ENCODE measurements at regions not wholly inside any gene's neighbourhood (a gene's known extent, or its start where the extent isn't known, plus 50 kb on each side); places are given as distances from the start of the nearest gene placed in this dataset.

DNA sequence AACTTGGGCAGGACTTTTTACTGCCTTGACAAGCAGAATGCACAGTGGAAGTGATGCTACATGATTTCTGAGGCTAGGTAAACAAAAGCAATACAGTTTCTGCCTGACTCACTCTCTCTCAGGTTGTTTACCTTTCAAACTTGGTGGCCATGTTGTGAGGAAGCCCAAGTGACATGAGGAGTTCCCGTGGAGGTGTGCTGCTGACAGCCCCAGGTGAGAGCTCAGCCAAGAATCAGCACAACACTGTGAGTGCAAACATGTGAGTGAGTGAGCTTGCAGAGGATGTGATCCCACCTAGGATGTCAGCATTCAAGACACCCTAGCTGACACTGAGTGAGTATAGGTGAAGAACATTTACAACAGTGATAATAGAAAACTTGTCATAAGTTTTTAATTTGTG is 71.1 kb upstream of the IFNAR2 start:
- intact Hi-C loops (cut with DNase I) = no loop called here
- H3K4me1 ChIP-seq = no peaks in the 10 kb centered on the region
- H3K27ac ChIP-seq = no peak overlapping the region
- H3K4me3 ChIP-seq = no peak overlapping the region
- H3K36me3 ChIP-seq = no peaks in the 10 kb centered on the region
- peaks cover 0 to 13% of the 10 kb centered on the region in 2 donors for H3K9me3 ChIP-seq
- H3K27me3 ChIP-seq = no peaks in the 10 kb centered on the region
- no peak for TF ChIP-seq CTCF (IDR thresholded peaks at IDR 0.05)
- DNase-seq (ENCODE audit: low spot score in 2 of 2) = no peak

GRCh38 chr21:33162436-33162951 is 67.2 kb upstream of the IFNAR2 start:
- intact Hi-C loops (cut with DNase I) = no loop called here
- TF ChIP-seq CTCF (IDR thresholded peaks at IDR 0.05) = no peak
- no peak for DNase-seq (ENCODE audit: low spot score in 2 of 2)
- Histone ChIP-seq H3K27me3 (no peaks in the 10 kb centered on the region), H3K4me1 (no peaks in the 10 kb centered on the region), H3K36me3 (no peaks in the 10 kb centered on the region), H3K9me3 (peaks cover 0 to 13% of the 10 kb centered on the region in 2 donors), H3K4me3 (no peak overlapping the region), H3K27ac (no peak overlapping the region)

DNA sequence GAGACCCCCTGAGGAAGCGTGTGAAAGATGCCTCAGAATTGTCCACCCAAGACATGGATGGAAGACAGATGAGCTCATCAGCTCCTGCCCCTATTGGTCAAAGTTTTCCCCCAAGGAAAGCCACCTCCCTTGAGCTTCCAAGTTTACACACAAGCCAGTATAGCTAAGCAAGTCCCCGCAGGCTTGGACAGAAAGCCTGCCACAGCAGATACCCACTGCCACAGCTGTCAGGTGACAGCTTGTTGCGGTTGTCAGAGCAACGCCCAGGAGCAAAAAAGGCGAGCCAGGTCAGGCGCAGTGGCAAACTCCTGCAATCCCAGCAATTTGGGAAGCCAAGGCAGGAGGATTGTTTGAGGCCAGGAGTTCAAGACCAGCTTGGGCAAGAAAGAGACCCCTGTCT is 60.9 kb upstream of the IFNAR2 start:
- no peaks in the 10 kb centered on the region for H3K27me3 ChIP-seq

DNA sequence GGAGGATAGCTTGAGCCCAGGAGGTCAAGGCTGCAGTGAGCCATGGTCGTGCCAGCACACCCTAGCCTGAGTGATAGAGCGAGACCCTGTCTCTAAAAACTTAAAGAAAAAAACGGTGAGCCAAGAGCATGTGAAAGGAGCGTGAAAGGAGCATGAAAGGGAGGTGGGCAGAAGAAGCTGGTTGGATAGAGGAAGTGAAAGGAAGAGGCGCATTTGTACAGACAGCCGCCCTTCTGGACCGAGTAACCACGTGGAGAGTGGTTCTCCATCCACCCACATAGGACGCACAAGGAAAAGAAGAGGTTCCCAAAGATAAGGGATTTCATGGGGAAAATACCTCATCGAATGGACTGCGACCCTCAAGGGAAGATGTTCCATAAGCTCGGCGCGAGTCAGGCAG is 60.4 kb upstream of the IFNAR2 start:
- intact Hi-C loops (cut with DNase I) = no loop called here
- Histone ChIP-seq H3K4me1 (no peaks in the 10 kb centered on the region), H3K4me3 (no peak overlapping the region), H3K36me3 (no peaks in the 10 kb centered on the region), H3K27me3 (no peaks in the 10 kb centered on the region), H3K27ac (no peak overlapping the region), H3K9me3 (peaks cover 0 to 3% of the 10 kb centered on the region in 2 donors)
- TF ChIP-seq CTCF (IDR thresholded peaks at IDR 0.05) = no peak
- DNase-seq (ENCODE audit: low spot score in 2 of 2) = no peak

More for the DNA sequence above, 60.9 kb upstream of the IFNAR2 start:
- Histone ChIP-seq H3K4me3 (no peak overlapping the region), H3K36me3 (no peaks in the 10 kb centered on the region), H3K27ac (no peak overlapping the region), H3K9me3 (peaks cover 0 to 3% of the 10 kb centered on the region in 2 donors), H3K4me1 (no peaks in the 10 kb centered on the region)
- intact Hi-C loops (cut with DNase I) = no loop called here
- TF ChIP-seq CTCF (IDR thresholded peaks at IDR 0.05) = no peak
- DNase-seq (ENCODE audit: low spot score in 2 of 2) = no peak

- Histone ChIP-seq H3K4me1 (no peaks in the 10 kb centered on the region), H3K36me3 (no peaks in the 10 kb centered on the region), H3K27ac (no peak overlapping the region), H3K9me3 (peaks cover 0 to 3% of the 10 kb centered on the region in 2 donors), H3K27me3 (no peaks in the 10 kb centered on the region), H3K4me3 (no peak overlapping the region)
- no peak for DNase-seq (ENCODE audit: low spot score in 2 of 2)
- intact Hi-C loops (cut with DNase I) = no loop called here
- no peak for TF ChIP-seq CTCF (IDR thresholded peaks at IDR 0.05)
These were observed 58.0 kb upstream of the IFNAR2 start for GRCh38 chr21:33171616-33172169.

- no peak for DNase-seq (ENCODE audit: low spot score in 2 of 2)
- Histone ChIP-seq H3K4me1 (no peaks in the 10 kb centered on the region), H3K9me3 (no peaks in the 10 kb centered on the region), H3K4me3 (no peak overlapping the region), H3K27ac (no peak overlapping the region), H3K27me3 (no peaks in the 10 kb centered on the region), H3K36me3 (no peaks in the 10 kb centered on the region)
- no peak for TF ChIP-seq CTCF (IDR thresholded peaks at IDR 0.05)
- intact Hi-C loops (cut with DNase I) = no loop called here
These were observed 55.0 kb upstream of the IFNAR2 start for GRCh38 chr21:33174756-33175155.

Data from ascending aorta (tissue), 2 donors.